ENCODE measurements at regions not wholly inside any gene's neighbourhood (a gene's known extent, or its start where the extent isn't known, plus 50 kb on each side); places are given as distances from the start of the nearest gene placed in this dataset.
A peak's percentile ranks its signal among the peaks of the same experiment; 100 is the strongest.
"Not testable (repeated sequence)": the region's sequence is repeated elsewhere in the genome, so short reads cannot be mapped to it uniquely, and the experiment has no call there.

GRCh38 chr17:36691606-36692005 lies 90.2 kb downstream of the MRM1 start:
- FAIRE-seq (no peak), DNase-seq (ENCODE audit: extremely low spot score, insufficient read length, low read depth) (no peak)

GRCh38 chr17:36695082-36695481 lies 93.7 kb downstream of the MRM1 start:
- FAIRE-seq (no peak), DNase-seq (ENCODE audit: extremely low spot score, insufficient read length, low read depth) (no peak)

GRCh38 chr17:36695710-36696109 lies 94.3 kb downstream of the MRM1 start:
- DNase-seq (ENCODE audit: extremely low spot score, insufficient read length, low read depth); FAIRE-seq: not testable (repeated sequence)

GRCh38 chr17:36696805-36697204 lies 95.4 kb downstream of the MRM1 start:
- FAIRE-seq (no peak), DNase-seq (ENCODE audit: extremely low spot score, insufficient read length, low read depth) (no peak)

GRCh38 chr17:36697903-36698530 lies 96.6 kb downstream of the MRM1 start:
- FAIRE-seq, result no peak
- no peak for DNase-seq (ENCODE audit: extremely low spot score, insufficient read length, low read depth)

GRCh38 chr17:36701429-36702099 lies 100.2 kb downstream of the MRM1 start:
- FAIRE-seq, result no peak

GRCh38 chr17:36702636-36703035 lies 101.3 kb downstream of the MRM1 start:
- no peak for FAIRE-seq
- no peak for DNase-seq (ENCODE audit: extremely low spot score, insufficient read length, low read depth)

More at GRCh38 chr17:36701429-36702099, 100.2 kb downstream of the MRM1 start:
- DNase-seq (ENCODE audit: extremely low spot score, insufficient read length, low read depth), result no peak

GRCh38 chr17:36703860-36704266 lies 102.5 kb downstream of the MRM1 start:
- no peak for FAIRE-seq
- DNase-seq (ENCODE audit: extremely low spot score, insufficient read length, low read depth), result no peak

- FAIRE-seq, result no peak
Measured at GRCh38 chr17:36705283-36705795, 104.0 kb downstream of the MRM1 start.

GRCh38 chr17:36705874-36706731 lies 104.7 kb downstream of the MRM1 start:
- FAIRE-seq (no peak), DNase-seq (ENCODE audit: extremely low spot score, insufficient read length, low read depth) (peak; percentile 39)

More at GRCh38 chr17:36705283-36705795, 104.0 kb downstream of the MRM1 start:
- DNase-seq (ENCODE audit: extremely low spot score, insufficient read length, low read depth), result no peak

GRCh38 chr17:36707904-36708303 lies 106.5 kb downstream of the MRM1 start:
- DNase-seq (ENCODE audit: extremely low spot score, insufficient read length, low read depth), result no peak
- no peak for FAIRE-seq

GRCh38 chr17:36714789-36715188 lies 113.4 kb downstream of the MRM1 start:
- DNase-seq (ENCODE audit: extremely low spot score, insufficient read length, low read depth) (no peak), FAIRE-seq (no peak)

GRCh38 chr17:36715951-36716350 lies 114.6 kb downstream of the MRM1 start:
- FAIRE-seq, result no peak
- DNase-seq (ENCODE audit: extremely low spot score, insufficient read length, low read depth), result no peak

GRCh38 chr17:36717088-36717487 lies 115.7 kb downstream of the MRM1 start:
- DNase-seq (ENCODE audit: extremely low spot score, insufficient read length, low read depth) (no peak), FAIRE-seq (no peak)

GRCh38 chr17:36720131-36720530 lies 118.7 kb downstream of the MRM1 start:
- DNase-seq (ENCODE audit: extremely low spot score, insufficient read length, low read depth), result no peak
- FAIRE-seq, result no peak

- DNase-seq (ENCODE audit: extremely low spot score, insufficient read length, low read depth), result no peak
- no peak for FAIRE-seq
Measured at GRCh38 chr17:36721560-36722120, 120.3 kb downstream of the MRM1 start.

GRCh38 chr17:36722121-36722902 lies 120.9 kb downstream of the MRM1 start:
- FAIRE-seq, result no peak
- peak; percentile 70 for DNase-seq (ENCODE audit: extremely low spot score, insufficient read length, low read depth)

- DNase-seq (ENCODE audit: extremely low spot score, insufficient read length, low read depth) (no peak), FAIRE-seq (no peak)
Measured at GRCh38 chr17:36722903-36723263, 121.5 kb downstream of the MRM1 start.

- FAIRE-seq (no peak), DNase-seq (ENCODE audit: extremely low spot score, insufficient read length, low read depth) (no peak)
Measured at GRCh38 chr17:36723459-36724025, 122.2 kb downstream of the MRM1 start.

Measured in GM18507 (cell line).